Urothelium cell line (cell line): ENCODE measurements at regions not wholly inside any gene's neighbourhood (a gene's known extent, or its start where the extent isn't known, plus 50 kb on each side); places are given as distances from the start of the nearest gene placed in this dataset.

Experiments used
- DNase-seq: peaks from one replicate; pipeline ENCODE4 v3.0.0; 2011; ENCODE audit warnings: low spot score, mixed read lengths
- FAIRE-seq: peaks from 2 replicates; lab custom pipeline; 2011; peaks lifted over from hg19 to GRCh38; lab: Jason Lieb, UNC

DNA sequence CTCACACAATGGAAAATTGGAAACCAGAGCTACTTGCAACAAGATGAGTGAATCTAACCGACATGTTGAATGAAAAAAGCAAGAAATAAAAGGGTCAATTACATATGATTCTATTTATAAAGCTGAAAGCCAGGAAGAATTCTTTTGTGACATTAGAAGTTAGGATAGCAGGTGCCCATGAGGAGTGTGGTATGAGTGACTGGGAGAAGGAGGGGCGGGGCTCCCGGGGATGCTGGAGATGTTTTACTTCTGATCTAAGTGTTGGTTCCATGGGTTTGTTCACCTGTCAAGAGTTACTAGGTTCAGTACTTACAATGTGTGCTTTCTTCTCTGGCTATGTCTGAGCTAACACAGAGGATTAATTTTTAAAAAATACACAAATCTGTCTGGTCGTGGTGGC, 60.8 kb downstream of the NSMCE3 start:
- DNase-seq = no peak
- no peak for FAIRE-seq

- FAIRE-seq = no peak
Observed at GRCh38 chr15:29208352-29208751, 61.3 kb downstream of the NSMCE3 start.

GRCh38 chr15:29207758-29208108, 61.9 kb downstream of the NSMCE3 start:
- DNase-seq (no peak), FAIRE-seq (no peak)

More at GRCh38 chr15:29208352-29208751, 61.3 kb downstream of the NSMCE3 start:
- peak; percentile 31 for DNase-seq

- DNase-seq (no peak), FAIRE-seq (no peak)
Observed at GRCh38 chr15:29207027-29207757, 62.4 kb downstream of the NSMCE3 start.

DNA sequence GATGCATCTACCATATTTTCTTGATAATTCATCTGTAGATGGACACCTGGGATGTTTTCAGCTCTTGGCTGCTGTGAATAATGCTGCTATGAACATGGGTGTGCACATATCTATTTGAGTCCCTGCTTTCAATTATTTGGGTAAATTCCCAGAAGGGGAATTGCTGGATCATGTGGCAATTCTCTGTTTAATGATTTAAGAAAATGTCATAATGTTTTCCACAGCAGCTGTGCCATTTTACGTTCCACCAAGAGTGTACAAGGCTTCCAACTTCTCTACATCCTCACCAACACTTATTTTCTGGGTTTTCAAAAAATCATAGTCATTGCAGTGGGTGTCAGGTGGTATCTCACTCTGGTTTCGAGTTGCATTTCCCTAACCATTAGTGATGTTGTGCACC, 64.4 kb downstream of the NSMCE3 start:
- no peak for DNase-seq
- no peak for FAIRE-seq

GRCh38 chr15:29204369-29204755, 65.3 kb downstream of the NSMCE3 start:
- DNase-seq (no peak), FAIRE-seq (no peak)

DNA sequence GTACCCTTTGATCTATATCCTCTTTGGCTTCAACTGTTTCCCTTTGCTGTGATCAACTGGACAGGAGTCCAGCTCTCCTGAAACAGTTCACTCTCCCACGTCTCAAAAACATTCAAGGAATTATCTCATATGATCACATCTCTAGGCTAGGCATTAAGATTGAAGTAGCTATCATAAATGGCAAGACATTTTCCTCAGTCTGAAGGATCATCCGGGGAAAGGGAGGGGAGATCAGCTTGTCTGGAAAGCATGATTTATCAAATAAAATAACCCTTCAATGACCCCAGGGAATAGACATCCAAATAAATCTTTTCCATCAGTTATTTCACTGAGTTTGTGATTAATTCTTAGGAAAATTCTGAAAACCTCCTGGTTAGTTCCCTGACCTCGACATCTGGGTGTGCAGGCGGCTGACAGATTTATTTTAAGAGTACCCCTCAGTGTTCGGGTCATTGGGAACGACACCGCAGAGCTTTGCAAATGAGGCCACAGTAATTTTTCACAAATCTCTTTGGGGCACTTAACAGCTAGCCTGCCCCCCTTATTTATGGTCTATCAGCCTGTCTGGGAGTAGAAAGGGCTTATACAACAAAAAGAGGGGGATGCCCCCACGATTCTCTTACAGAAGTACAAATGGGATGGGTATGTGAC, 65.8 kb downstream of the NSMCE3 start:
- FAIRE-seq (no peak), DNase-seq (no peak)

GRCh38 chr15:29196722-29197121, 72.9 kb downstream of the NSMCE3 start:
- no peak for FAIRE-seq
- DNase-seq = no peak

GRCh38 chr15:29196290-29196689, 73.3 kb downstream of the NSMCE3 start:
- no peak for DNase-seq
- no peak for FAIRE-seq

DNA sequence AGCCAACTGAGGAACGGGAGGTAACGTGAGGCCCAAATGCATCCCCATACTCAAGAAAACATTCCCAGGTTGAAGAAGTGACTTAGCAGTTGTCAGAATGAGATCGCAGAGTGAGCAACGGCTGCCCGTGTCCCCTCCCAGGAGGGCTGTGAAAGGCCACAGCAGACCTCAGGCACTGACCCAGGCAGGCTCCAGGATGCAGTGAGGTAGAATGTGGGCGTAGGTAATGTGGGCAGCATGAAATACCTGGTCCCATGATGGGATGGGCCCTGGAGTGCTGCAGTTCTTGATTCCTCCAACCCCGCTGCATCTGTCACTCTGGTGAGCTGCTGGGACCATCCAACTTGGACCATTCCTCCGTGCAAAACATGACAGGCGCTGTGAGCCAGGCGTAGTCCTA, 74.8 kb downstream of the NSMCE3 start:
- DNase-seq (no peak), FAIRE-seq (no peak)

- DNase-seq (peak; percentile 21), FAIRE-seq (no peak)
Observed at GRCh38 chr15:29183071-29183831, 86.4 kb downstream of the NSMCE3 start.

DNA sequence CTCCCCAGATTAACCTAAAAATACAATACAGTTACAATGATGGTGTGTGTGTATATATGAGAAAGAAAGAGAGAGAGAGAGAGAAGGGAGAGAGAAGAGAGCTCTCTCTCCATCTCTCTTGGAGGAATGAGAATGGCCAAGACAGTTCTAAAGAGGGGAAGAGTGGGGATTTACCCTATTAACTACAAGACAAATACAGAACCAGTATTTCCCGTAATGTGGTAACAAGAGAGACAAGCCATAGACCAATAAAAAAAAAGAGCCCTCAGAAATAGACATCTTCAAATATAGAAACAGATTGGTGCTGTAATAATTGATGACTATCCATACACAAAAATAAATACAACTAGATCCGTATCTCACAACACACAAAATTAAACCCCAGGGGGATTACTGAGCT, 87.0 kb downstream of the NSMCE3 start:
- FAIRE-seq (no peak), DNase-seq (no peak)

GRCh38 chr15:29172742-29173725, 96.6 kb downstream of the NSMCE3 start:
- DNase-seq (no peak), FAIRE-seq (no peak)

DNA sequence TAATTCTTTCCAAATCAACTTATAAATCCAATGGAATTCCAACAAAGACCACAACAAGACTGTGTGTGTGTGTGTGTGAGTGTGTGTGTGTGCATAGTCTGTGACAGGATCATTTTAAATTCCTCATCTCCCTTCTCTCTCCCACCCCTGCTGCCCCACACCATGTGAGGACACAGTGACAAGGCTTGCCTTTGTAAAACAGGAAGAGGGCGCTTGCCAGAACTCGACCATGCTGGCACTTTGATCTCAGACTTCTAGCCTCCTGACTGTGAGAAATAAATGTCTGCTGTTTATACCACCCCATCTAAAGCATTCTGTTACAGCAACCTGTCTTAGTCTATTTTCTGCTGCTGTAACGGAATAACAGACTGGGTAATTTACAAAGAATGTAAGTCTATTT, 99.1 kb downstream of the NSMCE3 start:
- FAIRE-seq = no peak
- no peak for DNase-seq
